ENCODE measurements at regions not wholly inside any gene's neighbourhood (a gene's known extent, or its start where the extent isn't known, plus 50 kb on each side); places are given as distances from the start of the nearest gene placed in this dataset.

- TF ChIP-seq, protein P1, sequence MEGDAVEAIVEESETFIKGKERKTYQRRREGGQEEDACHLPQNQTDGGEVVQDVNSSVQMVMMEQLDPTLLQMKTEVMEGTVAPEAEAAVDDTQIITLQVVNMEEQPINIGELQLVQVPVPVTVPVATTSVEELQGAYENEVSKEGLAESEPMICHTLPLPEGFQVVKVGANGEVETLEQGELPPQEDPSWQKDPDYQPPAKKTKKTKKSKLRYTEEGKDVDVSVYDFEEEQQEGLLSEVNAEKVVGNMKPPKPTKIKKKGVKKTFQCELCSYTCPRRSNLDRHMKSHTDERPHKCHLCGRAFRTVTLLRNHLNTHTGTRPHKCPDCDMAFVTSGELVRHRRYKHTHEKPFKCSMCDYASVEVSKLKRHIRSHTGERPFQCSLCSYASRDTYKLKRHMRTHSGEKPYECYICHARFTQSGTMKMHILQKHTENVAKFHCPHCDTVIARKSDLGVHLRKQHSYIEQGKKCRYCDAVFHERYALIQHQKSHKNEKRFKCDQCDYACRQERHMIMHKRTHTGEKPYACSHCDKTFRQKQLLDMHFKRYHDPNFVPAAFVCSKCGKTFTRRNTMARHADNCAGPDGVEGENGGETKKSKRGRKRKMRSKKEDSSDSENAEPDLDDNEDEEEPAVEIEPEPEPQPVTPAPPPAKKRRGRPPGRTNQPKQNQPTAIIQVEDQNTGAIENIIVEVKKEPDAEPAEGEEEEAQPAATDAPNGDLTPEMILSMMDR (IDR thresholded peaks at IDR 0.05; ENCODE audit: low read depth, low read length, missing input control), result no peak
- no peak for TF ChIP-seq ZBTB33 (IDR thresholded peaks at IDR 0.05)
- TF ChIP-seq, protein P2, sequence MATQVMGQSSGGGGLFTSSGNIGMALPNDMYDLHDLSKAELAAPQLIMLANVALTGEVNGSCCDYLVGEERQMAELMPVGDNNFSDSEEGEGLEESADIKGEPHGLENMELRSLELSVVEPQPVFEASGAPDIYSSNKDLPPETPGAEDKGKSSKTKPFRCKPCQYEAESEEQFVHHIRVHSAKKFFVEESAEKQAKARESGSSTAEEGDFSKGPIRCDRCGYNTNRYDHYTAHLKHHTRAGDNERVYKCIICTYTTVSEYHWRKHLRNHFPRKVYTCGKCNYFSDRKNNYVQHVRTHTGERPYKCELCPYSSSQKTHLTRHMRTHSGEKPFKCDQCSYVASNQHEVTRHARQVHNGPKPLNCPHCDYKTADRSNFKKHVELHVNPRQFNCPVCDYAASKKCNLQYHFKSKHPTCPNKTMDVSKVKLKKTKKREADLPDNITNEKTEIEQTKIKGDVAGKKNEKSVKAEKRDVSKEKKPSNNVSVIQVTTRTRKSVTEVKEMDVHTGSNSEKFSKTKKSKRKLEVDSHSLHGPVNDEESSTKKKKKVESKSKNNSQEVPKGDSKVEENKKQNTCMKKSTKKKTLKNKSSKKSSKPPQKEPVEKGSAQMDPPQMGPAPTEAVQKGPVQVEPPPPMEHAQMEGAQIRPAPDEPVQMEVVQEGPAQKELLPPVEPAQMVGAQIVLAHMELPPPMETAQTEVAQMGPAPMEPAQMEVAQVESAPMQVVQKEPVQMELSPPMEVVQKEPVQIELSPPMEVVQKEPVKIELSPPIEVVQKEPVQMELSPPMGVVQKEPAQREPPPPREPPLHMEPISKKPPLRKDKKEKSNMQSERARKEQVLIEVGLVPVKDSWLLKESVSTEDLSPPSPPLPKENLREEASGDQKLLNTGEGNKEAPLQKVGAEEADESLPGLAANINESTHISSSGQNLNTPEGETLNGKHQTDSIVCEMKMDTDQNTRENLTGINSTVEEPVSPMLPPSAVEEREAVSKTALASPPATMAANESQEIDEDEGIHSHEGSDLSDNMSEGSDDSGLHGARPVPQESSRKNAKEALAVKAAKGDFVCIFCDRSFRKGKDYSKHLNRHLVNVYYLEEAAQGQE (IDR thresholded peaks at IDR 0.05), result no peak
- no peak for TF ChIP-seq HNF4G (IDR thresholded peaks at IDR 0.05)
Observed at GRCh38 chr2:129784486-129784885, 195.0 kb upstream of the RAB6C start.

Measured in liver (tissue), 3 donors.